ENCODE measurements at regions not wholly inside any gene's neighbourhood (a gene's known extent, or its start where the extent isn't known, plus 50 kb on each side); places are given as distances from the start of the nearest gene placed in this dataset.

DNA sequence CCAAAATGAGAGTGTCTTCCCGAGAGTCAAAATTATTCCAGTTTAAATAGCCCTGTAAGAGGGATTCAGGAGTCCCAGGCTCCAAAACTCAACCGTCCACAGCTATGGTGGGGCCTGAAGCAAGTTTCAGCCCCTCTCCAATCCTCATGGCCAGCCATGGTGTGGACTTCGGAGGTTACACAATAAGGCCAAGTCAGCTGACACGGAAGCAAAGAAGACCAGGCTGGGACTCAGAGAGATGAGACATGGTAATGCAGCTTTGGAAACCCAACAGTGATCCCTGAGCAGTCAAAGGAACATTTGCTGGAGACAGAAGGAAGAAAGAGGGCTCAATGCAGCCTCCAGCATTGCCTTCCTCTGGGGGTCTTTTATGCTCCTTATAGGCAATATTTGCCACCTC, 324.6 kb upstream of the TLE3 start:
- TF ChIP-seq RBM39 (optimal IDR thresholded peaks at IDR 0.05; ENCODE audit: low read depth, low read length) (no peak), TEAD4 (IDR thresholded peaks at IDR 0.05; ENCODE audit: low read length) (no peak), TEAD4 (CRISPR knock-in tag; IDR thresholded peaks at IDR 0.05; ENCODE audit: borderline replicate concordance) (no peak), ZNF707 (CRISPR knock-in tag; conservative IDR thresholded peaks at IDR 0.05) (no peak), SP1 (CRISPR knock-in tag; IDR thresholded peaks at IDR 0.05) (no peak), SUPT5H (IDR thresholded peaks at IDR 0.05) (no peak), SMARCE1 (IDR thresholded peaks at IDR 0.05) (no peak), ZC3H8 (IDR thresholded peaks at IDR 0.05) (no peak), HEY1 (CRISPR knock-in tag; IDR thresholded peaks at IDR 0.05; ENCODE audit: borderline replicate concordance) (no peak), POLR2A (conservative IDR thresholded peaks at IDR 0.05) (no peak), EP300 (IDR thresholded peaks at IDR 0.05; ENCODE audit: low read length) (no peak), BACH1 (tag; IDR thresholded peaks at IDR 0.05) (no peak)
- TF ChIP-seq, protein P1, sequence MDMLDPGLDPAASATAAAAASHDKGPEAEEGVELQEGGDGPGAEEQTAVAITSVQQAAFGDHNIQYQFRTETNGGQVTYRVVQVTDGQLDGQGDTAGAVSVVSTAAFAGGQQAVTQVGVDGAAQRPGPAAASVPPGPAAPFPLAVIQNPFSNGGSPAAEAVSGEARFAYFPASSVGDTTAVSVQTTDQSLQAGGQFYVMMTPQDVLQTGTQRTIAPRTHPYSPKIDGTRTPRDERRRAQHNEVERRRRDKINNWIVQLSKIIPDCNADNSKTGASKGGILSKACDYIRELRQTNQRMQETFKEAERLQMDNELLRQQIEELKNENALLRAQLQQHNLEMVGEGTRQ (CRISPR knock-in tag; IDR thresholded peaks at IDR 0.05) = 0 out of 2 replicates have a peak, but pooled peaks have one; percentile 33
- TF ChIP-seq, protein P2, sequence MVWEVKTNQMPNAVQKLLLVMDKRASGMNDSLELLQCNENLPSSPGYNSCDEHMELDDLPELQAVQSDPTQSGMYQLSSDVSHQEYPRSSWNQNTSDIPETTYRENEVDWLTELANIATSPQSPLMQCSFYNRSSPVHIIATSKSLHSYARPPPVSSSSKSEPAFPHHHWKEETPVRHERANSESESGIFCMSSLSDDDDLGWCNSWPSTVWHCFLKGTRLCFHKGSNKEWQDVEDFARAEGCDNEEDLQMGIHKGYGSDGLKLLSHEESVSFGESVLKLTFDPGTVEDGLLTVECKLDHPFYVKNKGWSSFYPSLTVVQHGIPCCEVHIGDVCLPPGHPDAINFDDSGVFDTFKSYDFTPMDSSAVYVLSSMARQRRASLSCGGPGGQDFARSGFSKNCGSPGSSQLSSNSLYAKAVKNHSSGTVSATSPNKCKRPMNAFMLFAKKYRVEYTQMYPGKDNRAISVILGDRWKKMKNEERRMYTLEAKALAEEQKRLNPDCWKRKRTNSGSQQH (CRISPR knock-in tag; IDR thresholded peaks at IDR 0.05) = no peak
- TF ChIP-seq, protein P3, sequence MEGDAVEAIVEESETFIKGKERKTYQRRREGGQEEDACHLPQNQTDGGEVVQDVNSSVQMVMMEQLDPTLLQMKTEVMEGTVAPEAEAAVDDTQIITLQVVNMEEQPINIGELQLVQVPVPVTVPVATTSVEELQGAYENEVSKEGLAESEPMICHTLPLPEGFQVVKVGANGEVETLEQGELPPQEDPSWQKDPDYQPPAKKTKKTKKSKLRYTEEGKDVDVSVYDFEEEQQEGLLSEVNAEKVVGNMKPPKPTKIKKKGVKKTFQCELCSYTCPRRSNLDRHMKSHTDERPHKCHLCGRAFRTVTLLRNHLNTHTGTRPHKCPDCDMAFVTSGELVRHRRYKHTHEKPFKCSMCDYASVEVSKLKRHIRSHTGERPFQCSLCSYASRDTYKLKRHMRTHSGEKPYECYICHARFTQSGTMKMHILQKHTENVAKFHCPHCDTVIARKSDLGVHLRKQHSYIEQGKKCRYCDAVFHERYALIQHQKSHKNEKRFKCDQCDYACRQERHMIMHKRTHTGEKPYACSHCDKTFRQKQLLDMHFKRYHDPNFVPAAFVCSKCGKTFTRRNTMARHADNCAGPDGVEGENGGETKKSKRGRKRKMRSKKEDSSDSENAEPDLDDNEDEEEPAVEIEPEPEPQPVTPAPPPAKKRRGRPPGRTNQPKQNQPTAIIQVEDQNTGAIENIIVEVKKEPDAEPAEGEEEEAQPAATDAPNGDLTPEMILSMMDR (IDR thresholded peaks at IDR 0.05 in 2 of 3, conservative IDR thresholded peaks at IDR 0.05 in 1 of 3; ENCODE audit: insufficient read depth in 2 of 3, low read depth in 1 of 3, low read length in 3 of 3) = no peak
